ENCODE measurements at regions not wholly inside any gene's neighbourhood (a gene's known extent, or its start where the extent isn't known, plus 50 kb on each side); places are given as distances from the start of the nearest gene placed in this dataset.

GRCh38 chr22:48800886-48801607 lies 1026.6 kb downstream of the BRD1 start:
- TF ChIP-seq, protein P1, sequence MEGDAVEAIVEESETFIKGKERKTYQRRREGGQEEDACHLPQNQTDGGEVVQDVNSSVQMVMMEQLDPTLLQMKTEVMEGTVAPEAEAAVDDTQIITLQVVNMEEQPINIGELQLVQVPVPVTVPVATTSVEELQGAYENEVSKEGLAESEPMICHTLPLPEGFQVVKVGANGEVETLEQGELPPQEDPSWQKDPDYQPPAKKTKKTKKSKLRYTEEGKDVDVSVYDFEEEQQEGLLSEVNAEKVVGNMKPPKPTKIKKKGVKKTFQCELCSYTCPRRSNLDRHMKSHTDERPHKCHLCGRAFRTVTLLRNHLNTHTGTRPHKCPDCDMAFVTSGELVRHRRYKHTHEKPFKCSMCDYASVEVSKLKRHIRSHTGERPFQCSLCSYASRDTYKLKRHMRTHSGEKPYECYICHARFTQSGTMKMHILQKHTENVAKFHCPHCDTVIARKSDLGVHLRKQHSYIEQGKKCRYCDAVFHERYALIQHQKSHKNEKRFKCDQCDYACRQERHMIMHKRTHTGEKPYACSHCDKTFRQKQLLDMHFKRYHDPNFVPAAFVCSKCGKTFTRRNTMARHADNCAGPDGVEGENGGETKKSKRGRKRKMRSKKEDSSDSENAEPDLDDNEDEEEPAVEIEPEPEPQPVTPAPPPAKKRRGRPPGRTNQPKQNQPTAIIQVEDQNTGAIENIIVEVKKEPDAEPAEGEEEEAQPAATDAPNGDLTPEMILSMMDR (IDR thresholded peaks at IDR 0.05), result no peak
- no peak overlapping the region for H3K27ac ChIP-seq
- H3K4me3 ChIP-seq, result no peak overlapping the region
- DNase-seq (ENCODE audit: low spot score), result peak; percentile 36

GRCh38 chr22:48800036-48800885 lies 1027.4 kb downstream of the BRD1 start:
- TF ChIP-seq, protein P1 (IDR thresholded peaks at IDR 0.05), result no peak
- peak; percentile 47 for DNase-seq (ENCODE audit: low spot score)
- Histone ChIP-seq H3K4me3 (no peak overlapping the region), H3K27ac (no peak overlapping the region)

GRCh38 chr22:48799227-48799970 lies 1028.3 kb downstream of the BRD1 start:
- TF ChIP-seq, protein P1 (IDR thresholded peaks at IDR 0.05), result no peak
- DNase-seq (ENCODE audit: low spot score), result peak; percentile 29

GRCh38 chr22:48798281-48799226 lies 1029.1 kb downstream of the BRD1 start:
- H3K4me3 ChIP-seq, result no peak overlapping the region
- no peak for DNase-seq (ENCODE audit: low spot score)
- H3K27ac ChIP-seq, result no peak overlapping the region
- TF ChIP-seq, protein P1 (IDR thresholded peaks at IDR 0.05), result no peak

More at GRCh38 chr22:48799227-48799970, 1028.3 kb downstream of the BRD1 start:
- Histone ChIP-seq H3K27ac (no peak overlapping the region), H3K4me3 (no peak overlapping the region)

DNA sequence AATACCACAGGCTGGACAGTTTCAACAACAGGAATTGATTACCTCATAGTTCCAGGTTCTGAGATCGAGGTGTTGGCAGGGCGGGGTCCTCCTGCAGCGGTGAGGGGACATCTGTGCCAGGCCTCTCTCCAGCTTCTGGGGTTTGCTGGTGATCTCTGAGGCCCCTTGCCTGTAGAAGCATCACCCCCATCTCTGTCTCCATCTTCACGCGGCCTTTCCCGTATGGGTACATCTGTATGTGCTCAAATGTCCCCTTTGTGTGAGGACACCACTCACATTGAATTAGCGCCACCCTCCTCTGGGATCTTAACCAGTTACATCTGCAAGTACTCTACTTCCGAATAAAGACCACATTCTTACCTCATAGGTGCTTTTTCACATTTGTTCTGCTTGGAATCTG lies 1029.9 kb downstream of the BRD1 start:
- Histone ChIP-seq H3K27ac (no peak overlapping the region), H3K4me3 (no peak overlapping the region)
- TF ChIP-seq, protein P1 (IDR thresholded peaks at IDR 0.05), result no peak
- no peak for DNase-seq (ENCODE audit: low spot score)
